Testis (tissue), 2 donors: ENCODE measurements at regions not wholly inside any gene's neighbourhood (a gene's known extent, or its start where the extent isn't known, plus 50 kb on each side); places are given as distances from the start of the nearest gene placed in this dataset.

Experiments used
- POLR2A ChIP-seq: fragments of 450-650 bp; IDR thresholded peaks from one replicate; pipeline ENCODE4 v1.6.1; 2017; ENCODE audit warnings: antibody characterized with exemption, mild to moderate bottlenecking, moderate library complexity
- TF ChIP-seq, protein P1 (sequence below), 3 experiments: fragments of 450-650 bp in 2 of 3; fragments of 200-600 bp in 1 of 3; sonication (generic) in 1 of 3; IDR thresholded peaks; one replicate each; pipeline ENCODE4 v1.5.1; 2016 to 2019; ENCODE audit warnings: antibody characterized with exemption in 3 of 3, mild to moderate bottlenecking in 2 of 3, moderate library complexity in 1 of 3

DNA sequence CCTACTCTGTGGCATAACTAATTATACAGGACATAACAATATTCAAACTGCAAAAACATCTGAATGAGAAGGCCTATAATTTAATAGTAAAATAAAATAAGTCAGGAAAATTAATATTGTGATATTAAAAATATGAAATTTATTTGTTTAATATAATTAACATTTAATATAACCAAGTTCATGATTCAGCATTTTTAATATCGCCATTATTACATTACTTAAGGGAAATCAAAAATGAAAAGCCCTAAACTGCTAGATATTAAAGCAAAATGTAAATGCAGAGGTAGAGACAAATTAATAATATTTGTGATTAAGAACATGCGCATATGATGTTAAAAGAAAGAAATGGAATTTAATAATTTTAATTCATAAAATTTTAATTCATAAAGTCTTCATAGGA is 683.4 kb upstream of the EYS start:
- TF ChIP-seq, protein P1, sequence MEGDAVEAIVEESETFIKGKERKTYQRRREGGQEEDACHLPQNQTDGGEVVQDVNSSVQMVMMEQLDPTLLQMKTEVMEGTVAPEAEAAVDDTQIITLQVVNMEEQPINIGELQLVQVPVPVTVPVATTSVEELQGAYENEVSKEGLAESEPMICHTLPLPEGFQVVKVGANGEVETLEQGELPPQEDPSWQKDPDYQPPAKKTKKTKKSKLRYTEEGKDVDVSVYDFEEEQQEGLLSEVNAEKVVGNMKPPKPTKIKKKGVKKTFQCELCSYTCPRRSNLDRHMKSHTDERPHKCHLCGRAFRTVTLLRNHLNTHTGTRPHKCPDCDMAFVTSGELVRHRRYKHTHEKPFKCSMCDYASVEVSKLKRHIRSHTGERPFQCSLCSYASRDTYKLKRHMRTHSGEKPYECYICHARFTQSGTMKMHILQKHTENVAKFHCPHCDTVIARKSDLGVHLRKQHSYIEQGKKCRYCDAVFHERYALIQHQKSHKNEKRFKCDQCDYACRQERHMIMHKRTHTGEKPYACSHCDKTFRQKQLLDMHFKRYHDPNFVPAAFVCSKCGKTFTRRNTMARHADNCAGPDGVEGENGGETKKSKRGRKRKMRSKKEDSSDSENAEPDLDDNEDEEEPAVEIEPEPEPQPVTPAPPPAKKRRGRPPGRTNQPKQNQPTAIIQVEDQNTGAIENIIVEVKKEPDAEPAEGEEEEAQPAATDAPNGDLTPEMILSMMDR (IDR thresholded peaks at IDR 0.05) = no peak
- no peak for TF ChIP-seq POLR2A
